ENCODE measurements at regions not wholly inside any gene's neighbourhood (a gene's known extent, or its start where the extent isn't known, plus 50 kb on each side); places are given as distances from the start of the nearest gene placed in this dataset.
A peak's percentile ranks its signal among the peaks of the same experiment; 100 is the strongest.

GRCh38 chr5:161235569-161235968 is 311.0 kb downstream of the GABRB2 start:
- TF ChIP-seq CTCF (conservative IDR thresholded peaks at IDR 0.05): no peak

GRCh38 chr5:161233553-161233952 is 313.0 kb downstream of the GABRB2 start:
- Mint-ChIP-seq H3K27ac (no peak overlapping the region), H3K4me3 (no peak overlapping the region), H3K9me3 (peaks cover 7% of the 10 kb centered on the region), H3K4me1 (peaks cover 10% of the 10 kb centered on the region), H3K36me3 (ENCODE audit: low read depth) (no peaks in the 10 kb centered on the region), H3K27me3 (ENCODE audit: insufficient read depth) (no peaks in the 10 kb centered on the region)
- no peak overlapping the region for H3K9ac ChIP-seq (ENCODE audit: extremely low read depth, low read length, poor library complexity, severe bottlenecking)
- H3K36me3 ChIP-seq (ENCODE audit: control insufficient read depth, insufficient read depth, low read length): no peaks in the 10 kb centered on the region
- no peak overlapping the region for H3K27ac ChIP-seq (ENCODE audit: low read depth, low read length)
- no peak for DNase-seq
- peaks cover 15% of the 10 kb centered on the region for H3K9me3 ChIP-seq (ENCODE audit: control insufficient read depth, low read length)
- H3K27me3 ChIP-seq (ENCODE audit: control insufficient read depth, insufficient read depth, low read length, poor library complexity, severe bottlenecking): no peaks in the 10 kb centered on the region
- no peaks in the 10 kb centered on the region for H3K4me1 ChIP-seq (ENCODE audit: control insufficient read depth, insufficient read depth, low read length)
- WGBS, 2 experiments (ENCODE audit: insufficient coverage in 1 of 2, insufficient read length in 1 of 2): no CpG with 5 or more reads among the region's 1 CpG
- no peak for TF ChIP-seq CTCF (conservative IDR thresholded peaks at IDR 0.05)
- H3K4me3 ChIP-seq (ENCODE audit: low read length): no peak overlapping the region

More at GRCh38 chr5:161235569-161235968, 311.0 kb downstream of the GABRB2 start:
- H3K9ac ChIP-seq (ENCODE audit: extremely low read depth, low read length, poor library complexity, severe bottlenecking): no peak overlapping the region
- H3K27me3 Mint-ChIP-seq (ENCODE audit: insufficient read depth): no peaks in the 10 kb centered on the region
- H3K27ac ChIP-seq (ENCODE audit: low read depth, low read length): no peak overlapping the region
- WGBS, 2 experiments (ENCODE audit: insufficient coverage in 1 of 2, insufficient read length in 1 of 2): 100% methylated on average over 1 of the region's 1 CpG; no CpG with 5 or more reads in 1 of the 2 experiments
- peaks cover 35% of the 10 kb centered on the region for H3K9me3 ChIP-seq (ENCODE audit: control insufficient read depth, low read length)
- no peak for DNase-seq
- peaks cover 14% of the 10 kb centered on the region for H3K9me3 Mint-ChIP-seq
- no peaks in the 10 kb centered on the region for H3K27me3 ChIP-seq (ENCODE audit: control insufficient read depth, insufficient read depth, low read length, poor library complexity, severe bottlenecking)
- peaks cover 6% of the 10 kb centered on the region for H3K4me1 Mint-ChIP-seq
- H3K4me1 ChIP-seq (ENCODE audit: control insufficient read depth, insufficient read depth, low read length): no peaks in the 10 kb centered on the region
- H3K4me3 ChIP-seq (ENCODE audit: low read length): no peak overlapping the region
- no peaks in the 10 kb centered on the region for H3K36me3 ChIP-seq (ENCODE audit: control insufficient read depth, insufficient read depth, low read length)
- H3K4me3 Mint-ChIP-seq: no peak overlapping the region
- peaks cover 4% of the 10 kb centered on the region for H3K36me3 Mint-ChIP-seq (ENCODE audit: low read depth)
- H3K27ac Mint-ChIP-seq: no peak overlapping the region

GRCh38 chr5:161230221-161230620 is 316.3 kb downstream of the GABRB2 start:
- TF ChIP-seq CTCF (conservative IDR thresholded peaks at IDR 0.05): no peak
- H3K36me3 ChIP-seq (ENCODE audit: control insufficient read depth, insufficient read depth, low read length): no peaks in the 10 kb centered on the region
- peak; percentile 52 for DNase-seq

More at GRCh38 chr5:161230221-161230620, 316.3 kb downstream of the GABRB2 start:
- H3K36me3 Mint-ChIP-seq (ENCODE audit: low read depth): no peaks in the 10 kb centered on the region
- Histone ChIP-seq H3K27ac (ENCODE audit: low read depth, low read length) (no peak overlapping the region), H3K4me3 (ENCODE audit: low read length) (no peak overlapping the region), H3K27me3 (ENCODE audit: control insufficient read depth, insufficient read depth, low read length, poor library complexity, severe bottlenecking) (no peaks in the 10 kb centered on the region), H3K9ac (ENCODE audit: extremely low read depth, low read length, poor library complexity, severe bottlenecking) (no peak overlapping the region), H3K9me3 (ENCODE audit: control insufficient read depth, low read length) (peaks cover 13% of the 10 kb centered on the region), H3K4me1 (ENCODE audit: control insufficient read depth, insufficient read depth, low read length) (no peaks in the 10 kb centered on the region)
- 59 to 64% methylated on average over 3 of the region's 3 CpGs for WGBS, 2 experiments (ENCODE audit: insufficient coverage in 1 of 2, insufficient read length in 1 of 2)
- H3K4me1 Mint-ChIP-seq: peaks cover 10% of the 10 kb centered on the region
- H3K27me3 Mint-ChIP-seq (ENCODE audit: insufficient read depth): no peaks in the 10 kb centered on the region
- peaks cover 4% of the 10 kb centered on the region for H3K9me3 Mint-ChIP-seq
- H3K27ac Mint-ChIP-seq: no peak overlapping the region
- no peak overlapping the region for H3K4me3 Mint-ChIP-seq

Measured in endodermal cell (in vitro differentiated cells).